ENCODE measurements at regions not wholly inside any gene's neighbourhood (a gene's known extent, or its start where the extent isn't known, plus 50 kb on each side); places are given as distances from the start of the nearest gene placed in this dataset.

DNA sequence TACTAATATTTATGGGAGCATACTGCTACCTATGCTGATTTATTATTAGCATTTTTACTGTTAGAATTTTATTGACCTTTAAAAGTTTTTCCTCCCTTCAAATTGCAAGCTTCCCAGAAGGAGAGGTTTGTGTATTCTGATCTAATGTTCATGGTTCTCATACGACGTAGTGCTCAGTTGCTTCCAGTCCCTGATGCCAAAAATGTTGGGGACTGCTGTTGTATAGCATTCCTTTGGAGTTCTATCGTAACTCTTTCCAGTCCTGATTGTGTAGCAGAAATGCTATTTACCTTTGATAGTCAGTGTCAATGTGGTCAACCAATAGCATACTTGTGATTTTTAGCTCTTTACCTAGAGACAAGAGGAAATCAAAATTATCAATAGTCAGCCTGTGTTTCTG is 69.5 kb upstream of the ZSWIM2 start:
- TF ChIP-seq, protein P1, sequence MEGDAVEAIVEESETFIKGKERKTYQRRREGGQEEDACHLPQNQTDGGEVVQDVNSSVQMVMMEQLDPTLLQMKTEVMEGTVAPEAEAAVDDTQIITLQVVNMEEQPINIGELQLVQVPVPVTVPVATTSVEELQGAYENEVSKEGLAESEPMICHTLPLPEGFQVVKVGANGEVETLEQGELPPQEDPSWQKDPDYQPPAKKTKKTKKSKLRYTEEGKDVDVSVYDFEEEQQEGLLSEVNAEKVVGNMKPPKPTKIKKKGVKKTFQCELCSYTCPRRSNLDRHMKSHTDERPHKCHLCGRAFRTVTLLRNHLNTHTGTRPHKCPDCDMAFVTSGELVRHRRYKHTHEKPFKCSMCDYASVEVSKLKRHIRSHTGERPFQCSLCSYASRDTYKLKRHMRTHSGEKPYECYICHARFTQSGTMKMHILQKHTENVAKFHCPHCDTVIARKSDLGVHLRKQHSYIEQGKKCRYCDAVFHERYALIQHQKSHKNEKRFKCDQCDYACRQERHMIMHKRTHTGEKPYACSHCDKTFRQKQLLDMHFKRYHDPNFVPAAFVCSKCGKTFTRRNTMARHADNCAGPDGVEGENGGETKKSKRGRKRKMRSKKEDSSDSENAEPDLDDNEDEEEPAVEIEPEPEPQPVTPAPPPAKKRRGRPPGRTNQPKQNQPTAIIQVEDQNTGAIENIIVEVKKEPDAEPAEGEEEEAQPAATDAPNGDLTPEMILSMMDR (conservative IDR thresholded peaks at IDR 0.05), result no peak
- Histone ChIP-seq H3K4me2 (ENCODE audit: insufficient read depth, insufficient read length, low read length) (no peak overlapping the region), H2BK120ac (ENCODE audit: low read depth, low read length, poor library complexity, severe bottlenecking) (no peak overlapping the region), H3K56ac (ENCODE audit: insufficient read length, low read depth, low read length) (no peak overlapping the region), H2AK5ac (ENCODE audit: insufficient read length, low read length) (no peak overlapping the region), H3K14ac (ENCODE audit: insufficient read depth, low read length) (no peak overlapping the region), H4K5ac (ENCODE audit: insufficient read length, low read depth, low read length) (no peak overlapping the region), H3K4ac (ENCODE audit: low read depth, low read length) (no peak overlapping the region), H3K9me3 (ENCODE audit: control insufficient read depth, low read depth, low read length) (no peaks in the 10 kb centered on the region), H2AFZ (ENCODE audit: low read length) (no peak overlapping the region), H2BK20ac (ENCODE audit: low read depth, low read length, poor library complexity, severe bottlenecking) (no peak overlapping the region), H3K23me2 (ENCODE audit: insufficient read length, low read depth, low read length, poor library complexity, severe bottlenecking) (no peaks in the 10 kb centered on the region), H2BK12ac (ENCODE audit: insufficient read length, low read depth, low read length) (no peak overlapping the region), H2BK5ac (ENCODE audit: insufficient read length, low read length) (no peak overlapping the region), H3T11ph (ENCODE audit: low read length) (no peak overlapping the region), H4K8ac (replicated peaks; ENCODE audit: insufficient read length, low read depth, low read length) (no peak overlapping the region), H3K18ac (ENCODE audit: insufficient read length, low read depth, low read length) (no peak overlapping the region), H3K4me1 (ENCODE audit: insufficient read depth, low read length) (no peaks in the 10 kb centered on the region), H3K79me2 (ENCODE audit: insufficient read depth, low read length) (no peaks in the 10 kb centered on the region), H3K27ac (ENCODE audit: insufficient read length, low read depth, low read length) (no peak overlapping the region), H3K9ac (ENCODE audit: extremely low read depth, insufficient read length, low read length) (no peak overlapping the region), H2BK15ac (ENCODE audit: low read depth, low read length) (no peak overlapping the region), H4K91ac (ENCODE audit: insufficient read length, low read depth, low read length) (no peak overlapping the region), H3K79me1 (ENCODE audit: insufficient read depth, low read depth, low read length, poor library complexity, severe bottlenecking) (no peaks in the 10 kb centered on the region), H4K20me1 (ENCODE audit: control insufficient read depth, insufficient read depth, insufficient read length) (no peaks in the 10 kb centered on the region), H3K27me3 (ENCODE audit: insufficient read depth, low read length) (no peaks in the 10 kb centered on the region), H3K23ac (ENCODE audit: insufficient read length, low read depth, low read length) (no peak overlapping the region)
- H3K4me3 Mint-ChIP-seq, result no peak overlapping the region
- WGBS (ENCODE audit: extremely low coverage, insufficient read length, low lambda C conversion rate), result no CpG with 5 or more reads among the region's 3 CpGs
- no peaks in the 10 kb centered on the region for H3K27me3 Mint-ChIP-seq (ENCODE audit: low read depth)
- H3K9me3 Mint-ChIP-seq, result no peaks in the 10 kb centered on the region
- H3K4me1 Mint-ChIP-seq, result no peaks in the 10 kb centered on the region
- H3K36me3 Mint-ChIP-seq (ENCODE audit: insufficient read depth in 1 of 3, low read depth in 3 of 3), result no peaks in the 10 kb centered on the region
- H3K27ac Mint-ChIP-seq, result no peak overlapping the region
- no peak for DNase-seq
